ENCODE measurements at regions not wholly inside any gene's neighbourhood (a gene's known extent, or its start where the extent isn't known, plus 50 kb on each side); places are given as distances from the start of the nearest gene placed in this dataset.

DNA sequence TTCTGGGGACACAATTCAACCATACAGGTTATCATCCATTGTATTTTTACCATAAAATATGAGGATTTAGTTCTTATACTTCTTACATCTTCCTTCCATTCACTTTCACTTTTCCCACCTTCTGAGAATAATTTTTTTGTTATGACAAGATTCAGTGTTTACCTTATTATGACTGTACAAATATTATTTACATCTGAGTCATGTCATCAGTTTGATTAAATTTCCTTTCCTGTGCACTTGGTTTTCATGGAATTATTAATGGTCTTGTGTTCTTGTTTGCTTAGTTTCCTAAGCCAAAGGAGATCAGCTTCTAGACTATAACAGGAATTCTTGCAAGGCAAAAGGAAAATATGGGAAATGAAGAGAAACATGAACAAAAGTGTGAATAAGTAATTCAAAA lies 366.5 kb downstream of the TMEM38B start:
- Histone ChIP-seq H3K79me2 (ENCODE audit: control insufficient read depth in 1 of 2, insufficient read depth in 2 of 2, low read length in 2 of 2) (no peaks in the 10 kb centered on the region), H3K79me1 (ENCODE audit: low read depth, low read length) (no peaks in the 10 kb centered on the region), H3K23me2 (ENCODE audit: low read depth, low read length) (no peaks in the 10 kb centered on the region), H2BK20ac (ENCODE audit: low read length) (no peak overlapping the region), H3K4me2 (ENCODE audit: insufficient read depth in 1 of 2, low read depth in 2 of 2, low read length in 2 of 2) (no peak overlapping the region), H3K36me3 (ENCODE audit: control insufficient read depth in 2 of 4, insufficient read depth in 4 of 4, low read length in 3 of 4) (no peaks in the 10 kb centered on the region), H3K9ac (replicated peaks in 1 of 4; ENCODE audit: extremely low read depth in 1 of 4, low read depth in 3 of 4, low read length in 3 of 4) (no peak overlapping the region), H3K18ac (ENCODE audit: extremely low read depth, low read length) (no peak overlapping the region), H3K23ac (ENCODE audit: insufficient read length) (no peak overlapping the region), H3K4me3 (ENCODE audit: extremely low read depth in 1 of 4, insufficient read depth in 2 of 4, low read depth in 3 of 4, low read length in 4 of 4) (no peak overlapping the region), H3K27ac (ENCODE audit: low read depth, low read length) (no peak overlapping the region), H3K14ac (ENCODE audit: insufficient read length) (no peak overlapping the region), H2BK15ac (ENCODE audit: low read length) (no peak overlapping the region), H2BK120ac (replicated peaks; ENCODE audit: low read depth, low read length) (no peak overlapping the region), H3K27me3 (replicated peaks in 1 of 4; ENCODE audit: control insufficient read depth in 3 of 4, extremely low read depth in 1 of 4, insufficient read depth in 3 of 4, low read length in 3 of 4) (no peaks in the 10 kb centered on the region), H2AFZ (ENCODE audit: low read length) (no peak overlapping the region), H4K8ac (ENCODE audit: extremely low read depth, insufficient read depth, low read length) (no peak overlapping the region), H4K91ac (replicated peaks; ENCODE audit: insufficient read length, low read length) (no peak overlapping the region), H3K56ac (replicated peaks; ENCODE audit: insufficient read length, low read depth, low read length) (no peak overlapping the region), H4K20me1 (replicated peaks in 1 of 2; ENCODE audit: control insufficient read depth in 1 of 2, insufficient read depth in 2 of 2, low read length in 2 of 2) (no peaks in the 10 kb centered on the region), H3K4me1 (replicated peaks in 1 of 4; ENCODE audit: control insufficient read depth in 3 of 4, insufficient read depth in 4 of 4, low read length in 3 of 4) (peaks cover 0 to 2% (median 0%) of the 10 kb centered on the region in 4 experiments; a peak in 2 of 7 replicates), H4K5ac (ENCODE audit: insufficient read length, low read depth, low read length) (no peak overlapping the region), H2BK5ac (ENCODE audit: low read depth, low read length) (no peak overlapping the region), H3K9me3 (ENCODE audit: insufficient read depth in 2 of 2, low read depth in 1 of 2, low read length in 1 of 2) (peaks cover 13 to 14% of the 10 kb centered on the region in 2 experiments; a peak in 3 of 4 replicates), H2BK12ac (ENCODE audit: low read depth, low read length) (no peak overlapping the region), H3K4ac (replicated peaks; ENCODE audit: insufficient read length, low read depth, low read length) (no peak overlapping the region), H2AK5ac (ENCODE audit: low read depth, low read length) (no peak overlapping the region)
- TF ChIP-seq JUND (IDR thresholded peaks at IDR 0.05; ENCODE audit: low read length) (no peak), POLR2A (IDR thresholded peaks at IDR 0.05; ENCODE audit: control extremely low read depth in 1 of 2, low read depth in 2 of 2, low read length in 2 of 2) (no peak), CTBP2 (IDR thresholded peaks at IDR 0.05; ENCODE audit: borderline replicate concordance, insufficient read depth, insufficient read length, low read length) (no peak), TAF1 (IDR thresholded peaks at IDR 0.05; ENCODE audit: low read depth, low read length) (no peak)
- FAIRE-seq: no peak
- ChIA-PET POLR2A (ENCODE audit: partially characterized antibody) (no interaction called here), CTCF (ENCODE audit: partially characterized antibody) (no interaction called here)
- no peak for DNase-seq (ENCODE audit: low read depth in 1 of 2, low spot score in 2 of 2)

Measured in H1 (cell line).